HepG2 (cell line): ENCODE measurements at regions not wholly inside any gene's neighbourhood (a gene's known extent, or its start where the extent isn't known, plus 50 kb on each side); places are given as distances from the start of the nearest gene placed in this dataset.

Source experiments
- ATAC-seq: fragments of 200-7000 bp; cut with Tn5 transposase; 3 replicates; pipeline ENCODE4 v1.9.1; 2020; ENCODE audit warnings: mild to moderate bottlenecking, moderate library complexity
- BruUV-seq: library from RNA; stranded (reverse); fragments of 400-500 nt; replicated peaks from 2 replicates; lab custom pipeline; 2021; lab: Mats Ljungman, UMichigan
- CTCF ChIA-PET: fragments of 300-600 bp; formaldehyde crosslinking; extraction: SDS; loops from one replicate; lab custom pipeline; 2021; ENCODE audit warnings: low total read pairs, inconsistent platforms, low intra/inter-chr PET ratio; lab: Yijun Ruan, JAX
- POLR2A ChIA-PET: fragments of 350-600 bp; sonication (Branson Sonifier 250); formaldehyde crosslinking; loops from one replicate; lab custom pipeline; 2020; ENCODE audit warnings: antibody characterized with exemption, inconsistent platforms; lab: Yijun Ruan, JAX
- DNase-seq: peaks from one replicate; pipeline ENCODE4 v3.0.0-alpha.2; 2015; ENCODE audit warnings: low spot score
- FAIRE-seq: peaks from 3 replicates; lab custom pipeline; 2011; peaks lifted over from hg19 to GRCh38; lab: Jason Lieb, UNC
- H2AFZ ChIP-seq: one replicate; pipeline ENCODE4 v1.6.1; 2011; ENCODE audit warnings: low read length, inconsistent platforms
- H3K27ac ChIP-seq: fragments of 300-600 bp; 3 replicates; pipeline ENCODE4 v1.8.0; 2011; ENCODE audit warnings: mixed run types, mild to moderate bottlenecking, mixed read lengths, low read length, inconsistent platforms; ENCODE audit not compliant: insufficient read depth; ENCODE audit errors: extremely low read length
- H3K27me3 ChIP-seq, 2 experiments: fragments of 200-600 bp in 1 of 2; 2 replicates in 1 of 2; 3 replicates in 1 of 2; pipeline versions ENCODE4 v1.6.0 to v1.8.0; 2011; ENCODE audit warnings: low read length in 2 of 2, mild to moderate bottlenecking in 2 of 2, moderate library complexity in 2 of 2, inconsistent platforms in 1 of 2; ENCODE audit not compliant: insufficient read depth in 2 of 2, control insufficient read depth in 1 of 2
- H3K36me3 ChIP-seq, 2 experiments: fragments of 200-600 bp in 1 of 2; replicated peaks in 1 of 2; 2 replicates in 1 of 2; 3 replicates in 1 of 2; pipeline versions ENCODE4 v1.5.1 to v1.8.0; 2011; ENCODE audit warnings: low read length in 2 of 2, inconsistent platforms in 1 of 2; ENCODE audit not compliant: insufficient read depth in 2 of 2, control insufficient read depth in 1 of 2
- H3K4me1 ChIP-seq: 2 replicates; pipeline ENCODE4 v1.5.1; 2012; ENCODE audit warnings: low read length, inconsistent platforms; ENCODE audit not compliant: insufficient read depth
- H3K4me2 ChIP-seq: 2 replicates; pipeline ENCODE4 v1.6.0; 2011; ENCODE audit warnings: low read depth, low read length, inconsistent platforms
- H3K4me3 ChIP-seq, 3 experiments: fragments of 200-600 bp in 1 of 3; sonication (generic), shearing (Covaris generic) in 1 of 3; replicated peaks in 1 of 3; 2 replicates each; pipeline ENCODE4 v1.5.1; 2011 to 2016; ENCODE audit warnings: low read length in 3 of 3, inconsistent platforms in 2 of 3, low read depth in 2 of 3, mild to moderate bottlenecking in 2 of 3, control low read depth in 1 of 3, mixed read lengths in 1 of 3; ENCODE audit not compliant: insufficient read depth in 1 of 3
- H3K79me2 ChIP-seq: one replicate; pipeline ENCODE4 v1.6.1; 2011; ENCODE audit warnings: low read length, inconsistent platforms; ENCODE audit not compliant: insufficient read depth
- H3K9ac ChIP-seq: 2 replicates; pipeline ENCODE4 v1.6.0; 2011; ENCODE audit warnings: mild to moderate bottlenecking, low read depth, low read length, inconsistent platforms; ENCODE audit not compliant: insufficient read depth
- H3K9me3 ChIP-seq: 2 replicates; pipeline ENCODE4 v1.5.1; 2012; ENCODE audit warnings: mild to moderate bottlenecking, low read length
- H4K20me1 ChIP-seq: 2 replicates; pipeline ENCODE4 v1.6.0; 2011; ENCODE audit warnings: inconsistent platforms, mild to moderate bottlenecking, low read length, moderate library complexity; ENCODE audit not compliant: insufficient read depth
- FOXM1 ChIP-seq: sonication (generic); formaldehyde crosslinking; IDR thresholded peaks from 2 replicates; pipeline ENCODE4 v1.5.0; 2020; ENCODE audit warnings: missing genetic modification reagents
- RBM22 ChIP-seq: fragments of 200-400 bp; formaldehyde crosslinking; optimal IDR thresholded peaks from 2 replicates; pipeline ENCODE3; 2017; ENCODE audit warnings: mild to moderate bottlenecking, low read length, moderate library complexity
- THRA ChIP-seq: sonication (generic); formaldehyde crosslinking; IDR thresholded peaks from 2 replicates; pipeline ENCODE4 v1.4.0; 2020; ENCODE audit warnings: missing genetic modification reagents, borderline replicate concordance
- ZBTB3 ChIP-seq: sonication (generic); formaldehyde crosslinking; IDR thresholded peaks from 2 replicates; pipeline ENCODE4 v1.4.0; 2020; ENCODE audit warnings: low read depth, mild to moderate bottlenecking, moderate library complexity, missing genetic modification reagents, borderline replicate concordance
- ZNF205 ChIP-seq: IDR thresholded peaks from 2 replicates; pipeline ENCODE4 v1.6.1; 2018; ENCODE audit warnings: missing biosample characterization, missing genetic modification reagents
- ZNF484 ChIP-seq: sonication (generic); formaldehyde crosslinking; IDR thresholded peaks from 2 replicates; pipeline ENCODE4 v1.5.1; 2020; ENCODE audit warnings: mild to moderate bottlenecking, low read depth, missing genetic modification reagents, borderline replicate concordance
- ZNF747 ChIP-seq: sonication (generic); formaldehyde crosslinking; IDR thresholded peaks from 2 replicates; pipeline ENCODE4 v1.8.1; 2023; ENCODE audit warnings: missing genetic modification reagents, mild to moderate bottlenecking, borderline replicate concordance
- ZSCAN30 ChIP-seq: sonication (generic); formaldehyde crosslinking; IDR thresholded peaks from 2 replicates; pipeline ENCODE4 v1.5.0; 2020; ENCODE audit warnings: mild to moderate bottlenecking, missing genetic modification reagents
- WGBS: methylation state at CpG from one replicate; pipeline ENCODE4 v1.1.6; 2017; ENCODE audit warnings: low lambda C conversion rate; 5-methylcytosine and 5-hydroxymethylcytosine counted together
- in situ Hi-C: cut with HindIII; loops from 2 replicates; pipeline ENCODE4 v1.10.0; 2017; ENCODE audit warnings: low pct_unique_long_range_greater_than_20kb; ENCODE audit not compliant: extremely low pct_ligation_motif_present
- intact Hi-C: fragments of 100-400 bp; cut with micrococcal nuclease; formaldehyde crosslinking; loops from one replicate; pipeline ENCODE4 v1.10.0; 2022; ENCODE audit not compliant: unreplicated experiment
- TF ChIP-seq, protein P1 (sequence below): IDR thresholded peaks from 2 replicates; pipeline ENCODE4 v1.6.1; 2018; ENCODE audit warnings: missing genetic modification reagents

DNA sequence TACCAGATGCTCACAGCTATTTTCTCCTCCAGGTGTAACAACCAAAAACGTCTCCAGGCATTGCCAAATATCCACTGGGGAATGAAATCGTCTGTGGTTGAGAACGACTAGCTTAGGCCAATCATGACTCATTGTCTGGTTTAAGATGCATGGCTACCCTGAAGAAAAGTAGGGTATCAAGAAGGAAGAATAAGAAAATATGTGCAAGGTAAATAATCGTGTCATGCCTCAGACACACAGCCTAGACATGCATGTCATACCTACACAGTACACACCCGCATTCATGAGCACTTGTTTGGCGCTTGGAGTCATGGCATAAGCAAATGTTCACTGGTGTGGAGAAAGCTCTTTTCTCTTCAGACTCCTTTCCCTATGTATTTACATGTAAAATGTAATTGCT is 745.7 kb downstream of the MAFB start:
- no peak overlapping the region for H3K9ac ChIP-seq
- H2AFZ ChIP-seq: no peak overlapping the region
- WGBS: 9% methylated on average over 6 of the region's 6 CpGs
- no peak for ATAC-seq
- H3K9me3 ChIP-seq: peaks cover 99% of the 10 kb centered on the region
- intact Hi-C loops: no loop called here
- no peak overlapping the region for H3K27ac ChIP-seq
- ChIA-PET CTCF (no interaction called here), POLR2A (no interaction called here)
- H4K20me1 ChIP-seq: no peaks in the 10 kb centered on the region
- H3K27me3 ChIP-seq: no peaks in the 10 kb centered on the region
- TF ChIP-seq RBM22 (no peak), ZBTB3 (CRISPR knock-in tag) (no peak), ZNF205 (CRISPR knock-in tag) (no peak), THRA (CRISPR knock-in tag) (no peak), ZNF484 (no peak)
- no TSS peak for BruUV-seq
- DNase-seq: no peak
- no peaks in the 10 kb centered on the region for H3K4me1 ChIP-seq
- H3K4me2 ChIP-seq: no peak overlapping the region
- FAIRE-seq: no peak
- H3K4me3 ChIP-seq: no peak overlapping the region
- no peaks in the 10 kb centered on the region for H3K79me2 ChIP-seq
- in situ Hi-C loops: no loop called here
- no peaks in the 10 kb centered on the region for H3K36me3 ChIP-seq

DNA sequence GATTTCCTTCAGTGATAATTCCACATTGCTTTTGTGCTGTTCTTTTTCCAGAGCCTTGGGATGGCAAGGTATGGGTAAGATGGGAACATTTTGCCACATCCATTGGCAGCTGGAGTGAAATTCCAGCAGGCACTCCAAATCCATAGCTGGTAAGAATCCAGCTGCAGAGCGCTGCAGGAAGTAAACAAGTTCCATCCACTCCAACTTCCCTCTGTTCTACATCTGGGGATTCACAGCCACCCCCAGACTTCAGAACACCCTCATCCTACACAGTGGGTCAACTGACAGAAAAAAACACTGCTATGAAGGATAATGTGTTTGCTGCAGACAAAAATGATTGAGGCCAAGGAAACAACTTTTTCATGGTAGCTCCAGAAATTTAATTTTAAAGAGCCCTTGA is 747.8 kb downstream of the MAFB start:
- CTCF ChIA-PET: no interaction called here
- H3K36me3 ChIP-seq: no peaks in the 10 kb centered on the region
- TF ChIP-seq ZSCAN30 (CRISPR knock-in tag): no peak
- no peak for TF ChIP-seq ZNF747 (CRISPR knock-in tag)
- TF ChIP-seq, protein P1, sequence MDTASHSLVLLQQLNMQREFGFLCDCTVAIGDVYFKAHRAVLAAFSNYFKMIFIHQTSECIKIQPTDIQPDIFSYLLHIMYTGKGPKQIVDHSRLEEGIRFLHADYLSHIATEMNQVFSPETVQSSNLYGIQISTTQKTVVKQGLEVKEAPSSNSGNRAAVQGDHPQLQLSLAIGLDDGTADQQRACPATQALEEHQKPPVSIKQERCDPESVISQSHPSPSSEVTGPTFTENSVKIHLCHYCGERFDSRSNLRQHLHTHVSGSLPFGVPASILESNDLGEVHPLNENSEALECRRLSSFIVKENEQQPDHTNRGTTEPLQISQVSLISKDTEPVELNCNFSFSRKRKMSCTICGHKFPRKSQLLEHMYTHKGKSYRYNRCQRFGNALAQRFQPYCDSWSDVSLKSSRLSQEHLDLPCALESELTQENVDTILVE (CRISPR knock-in tag): no peak
- TF ChIP-seq FOXM1 (CRISPR knock-in tag): no peak
- POLR2A ChIA-PET: no interaction called here
- FAIRE-seq: no peak
- no TSS peak for BruUV-seq
- no peaks in the 10 kb centered on the region for H3K27me3 ChIP-seq
- H3K79me2 ChIP-seq: no peaks in the 10 kb centered on the region
- H3K4me2 ChIP-seq: no peak overlapping the region
- H3K4me1 ChIP-seq: no peaks in the 10 kb centered on the region
- H3K9ac ChIP-seq: no peak overlapping the region
- no peak overlapping the region for H3K4me3 ChIP-seq
- no peak for ATAC-seq
- peaks cover 99% of the 10 kb centered on the region for H3K9me3 ChIP-seq
- DNase-seq: no peak
- H2AFZ ChIP-seq: no peak overlapping the region
- H3K27ac ChIP-seq: no peak overlapping the region
- intact Hi-C loops (no loop called here), in situ Hi-C loops (no loop called here)
- 24% methylated on average over 1 of the region's 1 CpG for WGBS
- H4K20me1 ChIP-seq: no peaks in the 10 kb centered on the region
